Bronchial epithelial cell (primary cell): ENCODE measurements at regions not wholly inside any gene's neighbourhood (a gene's known extent, or its start where the extent isn't known, plus 50 kb on each side); places are given as distances from the start of the nearest gene placed in this dataset.

Experiments used
- DNase-seq: peaks from one replicate; pipeline ENCODE4 v3.0.0-alpha.2; 2010; ENCODE audit warnings: low read depth
- FAIRE-seq: peaks from 2 replicates; lab custom pipeline; 2011; peaks lifted over from hg19 to GRCh38; lab: Jason Lieb, UNC
- H3K27me3 ChIP-seq: 2 replicates; pipeline ENCODE4 v1.5.1; 2011; ENCODE audit warnings: low read length; ENCODE audit not compliant: control insufficient read depth, insufficient read depth
- H3K36me3 ChIP-seq: 2 replicates; pipeline ENCODE4 v1.5.1; 2011; ENCODE audit warnings: low read length; ENCODE audit not compliant: control insufficient read depth, insufficient read depth
- H3K4me3 ChIP-seq: 2 replicates; pipeline ENCODE4 v1.5.1; 2011; ENCODE audit warnings: mild to moderate bottlenecking, low read depth, low read length, control low read depth
- CTCF ChIP-seq: IDR thresholded peaks from 2 replicates; pipeline ENCODE4 v1.5.1; 2011; ENCODE audit warnings: mild to moderate bottlenecking, moderate library complexity, low read length, control low read depth, inconsistent platforms; ENCODE audit not compliant: insufficient read depth, severe bottlenecking

GRCh38 chr4:151835467-151835866 is 74.7 kb upstream of the GATB start:
- Histone ChIP-seq H3K36me3 (no peaks in the 10 kb centered on the region), H3K4me3 (no peak overlapping the region), H3K27me3 (peaks cover 3% of the 10 kb centered on the region)
- DNase-seq (no peak), FAIRE-seq (no peak)
- no peak for TF ChIP-seq CTCF

GRCh38 chr4:151833174-151833573 is 72.4 kb upstream of the GATB start:
- DNase-seq (no peak), FAIRE-seq (no peak)

GRCh38 chr4:151831526-151831925 is 70.7 kb upstream of the GATB start:
- Histone ChIP-seq H3K27me3 (no peaks in the 10 kb centered on the region), H3K36me3 (no peaks in the 10 kb centered on the region), H3K4me3 (no peak overlapping the region)
- FAIRE-seq (no peak), DNase-seq (no peak)
- no peak for TF ChIP-seq CTCF

More at GRCh38 chr4:151833174-151833573, 72.4 kb upstream of the GATB start:
- Histone ChIP-seq H3K4me3 (no peak overlapping the region), H3K36me3 (no peaks in the 10 kb centered on the region), H3K27me3 (peaks cover under 1% of the 10 kb centered on the region)
- TF ChIP-seq CTCF: no peak

- H3K36me3 ChIP-seq: no peaks in the 10 kb centered on the region
- DNase-seq: no peak
- H3K4me3 ChIP-seq: no peak overlapping the region
- no peak for TF ChIP-seq CTCF
- no peaks in the 10 kb centered on the region for H3K27me3 ChIP-seq
- FAIRE-seq: peak; percentile 47
Measured at GRCh38 chr4:151830168-151830567, 69.4 kb upstream of the GATB start.

- no peak for DNase-seq
- no peak overlapping the region for H3K4me3 ChIP-seq
- no peak for TF ChIP-seq CTCF
- no peaks in the 10 kb centered on the region for H3K27me3 ChIP-seq
- FAIRE-seq: no peak
- no peaks in the 10 kb centered on the region for H3K36me3 ChIP-seq
Measured at GRCh38 chr4:151829309-151829708, 68.5 kb upstream of the GATB start.

GRCh38 chr4:151824656-151825055 is 63.8 kb upstream of the GATB start:
- no peak overlapping the region for H3K4me3 ChIP-seq
- TF ChIP-seq CTCF: no peak
- no peak for FAIRE-seq
- peaks cover 2% of the 10 kb centered on the region for H3K27me3 ChIP-seq
- DNase-seq: no peak
- H3K36me3 ChIP-seq: no peaks in the 10 kb centered on the region
